Neural progenitor cell (in vitro differentiated cells): ENCODE measurements at regions not wholly inside any gene's neighbourhood (a gene's known extent, or its start where the extent isn't known, plus 50 kb on each side); places are given as distances from the start of the nearest gene placed in this dataset.
"Not testable (repeated sequence)": the region's sequence is repeated elsewhere in the genome, so short reads cannot be mapped to it uniquely, and the experiment has no call there.

Experiments used
- DNase-seq: peaks from one replicate; pipeline ENCODE4 v3.0.0-alpha.2; 2016; ENCODE audit warnings: low spot score
- H2AFZ ChIP-seq: fragments of 200-600 bp; sonication (generic); replicated peaks from 2 replicates; pipeline ENCODE4 v1.6.1; 2016; ENCODE audit warnings: antibody characterized with exemption
- H3F3A ChIP-seq: fragments of 200-600 bp; sonication (generic); 2 replicates; pipeline ENCODE4 v1.6.1; 2016; ENCODE audit warnings: antibody characterized with exemption, low read depth
- H3K27ac ChIP-seq: fragments of 200-600 bp; sonication (generic); 2 replicates; pipeline ENCODE4 v1.5.1; 2016; ENCODE audit warnings: mild to moderate bottlenecking
- H3K27me3 ChIP-seq: fragments of 200-600 bp; sonication (generic); 2 replicates; pipeline ENCODE4 v1.6.1; 2016; ENCODE audit warnings: mild to moderate bottlenecking, moderate library complexity
- H3K36me3 ChIP-seq: fragments of 200-600 bp; sonication (generic); 2 replicates; pipeline ENCODE4 v1.5.1; 2016
- H3K4me1 ChIP-seq: fragments of 200-600 bp; sonication (generic); 2 replicates; pipeline ENCODE4 v1.6.1; 2016; ENCODE audit warnings: mixed run types
- H3K4me2 ChIP-seq: fragments of 200-600 bp; sonication (generic); 2 replicates; pipeline ENCODE4 v1.6.1; 2016
- H3K4me3 ChIP-seq: fragments of 200-600 bp; sonication (generic); 2 replicates; pipeline ENCODE4 v1.5.1; 2016
- H3K79me2 ChIP-seq: fragments of 200-600 bp; sonication (generic); 2 replicates; pipeline ENCODE4 v1.6.1; 2016; ENCODE audit warnings: low read depth
- H3K9ac ChIP-seq: fragments of 200-600 bp; sonication (generic); 2 replicates; pipeline ENCODE4 v1.6.1; 2016
- H3K9me3 ChIP-seq: fragments of 200-600 bp; sonication (generic); 2 replicates; pipeline ENCODE4 v1.5.1; 2016; ENCODE audit warnings: low read depth
- H4K20me1 ChIP-seq: fragments of 200-600 bp; sonication (generic); 2 replicates; pipeline ENCODE4 v1.6.1; 2016; ENCODE audit warnings: low read depth
- H3K27ac Mint-ChIP-seq: 3 replicates; pipeline ENCODE4 v1.8.0; 2021; ENCODE audit warnings: mixed read lengths
- H3K27me3 Mint-ChIP-seq: 2 replicates; pipeline ENCODE4 v1.8.0; 2022; ENCODE audit warnings: low read depth, mild to moderate bottlenecking, inconsistent platforms, moderate library complexity, mixed read lengths; ENCODE audit not compliant: insufficient read depth
- H3K36me3 Mint-ChIP-seq: 3 replicates; pipeline ENCODE4 v1.8.0; 2021; ENCODE audit warnings: mixed read lengths
- H3K4me1 Mint-ChIP-seq: 3 replicates; pipeline ENCODE4 v1.8.0; 2021; ENCODE audit warnings: mixed read lengths
- H3K4me3 Mint-ChIP-seq: 3 replicates; pipeline ENCODE4 v1.8.0; 2021; ENCODE audit warnings: mild to moderate bottlenecking, moderate library complexity, mixed read lengths
- H3K9me3 Mint-ChIP-seq: 3 replicates; pipeline ENCODE4 v1.8.0; 2020; ENCODE audit warnings: mixed read lengths
- CTCF ChIP-seq: fragments of 200-600 bp; sonication (generic); IDR thresholded peaks from 2 replicates; pipeline ENCODE4 v1.5.1; 2017; ENCODE audit warnings: antibody characterized with exemption, mild to moderate bottlenecking
- EZH2 ChIP-seq: fragments of 200-600 bp; sonication (generic); IDR thresholded peaks from 2 replicates; pipeline ENCODE4 v1.6.1; 2017; ENCODE audit warnings: antibody characterized with exemption, mild to moderate bottlenecking, moderate library complexity
- EZH2phosphoT487 ChIP-seq: fragments of 200-600 bp; sonication (generic); IDR thresholded peaks from 2 replicates; pipeline ENCODE4 v1.6.1; 2017; ENCODE audit warnings: antibody characterized with exemption

- no peaks in the 10 kb centered on the region for H3K9me3 ChIP-seq
- H3K4me2 ChIP-seq = peak overlapping the region; percentile 12
- Mint-ChIP-seq H3K27me3 (no peaks in the 10 kb centered on the region), H3K4me3 (no peak overlapping the region), H3K4me1 (peaks cover 19% of the 10 kb centered on the region), H3K27ac (no peak overlapping the region), H3K36me3 (no peaks in the 10 kb centered on the region), H3K9me3 (peaks cover 3% of the 10 kb centered on the region)
- no peak for DNase-seq
- no peak overlapping the region for H3K9ac ChIP-seq
- peak overlapping the region; percentile 79 for H2AFZ ChIP-seq
- no peaks in the 10 kb centered on the region for H3K27me3 ChIP-seq
- peaks cover 22% of the 10 kb centered on the region for H3F3A ChIP-seq
- H3K27ac ChIP-seq = peak overlapping the region; percentile 38
- no peaks in the 10 kb centered on the region for H3K79me2 ChIP-seq
- H3K4me3 ChIP-seq = no peak overlapping the region
- TF ChIP-seq EZH2phosphoT487 (no peak), CTCF (no peak)
- peaks cover 27% of the 10 kb centered on the region for H3K4me1 ChIP-seq
- H4K20me1 ChIP-seq = no peaks in the 10 kb centered on the region
- no peaks in the 10 kb centered on the region for H3K36me3 ChIP-seq
These were observed 60.6 kb upstream of the RDX start for GRCh38 chr11:110356762-110357671.

- Mint-ChIP-seq H3K9me3 (peaks cover 3% of the 10 kb centered on the region), H3K4me1 (peaks cover 30% of the 10 kb centered on the region), H3K27ac (no peak overlapping the region), H3K36me3 (no peaks in the 10 kb centered on the region), H3K27me3 (no peaks in the 10 kb centered on the region), H3K4me3 (no peak overlapping the region)
- H3K4me3 ChIP-seq = no peak overlapping the region
- no peak overlapping the region for H3K4me2 ChIP-seq
- no peak for DNase-seq
- H3K79me2 ChIP-seq = no peaks in the 10 kb centered on the region
- no peaks in the 10 kb centered on the region for H4K20me1 ChIP-seq
- H2AFZ ChIP-seq = no peak overlapping the region
- H3K36me3 ChIP-seq = no peaks in the 10 kb centered on the region
- H3K27me3 ChIP-seq = no peaks in the 10 kb centered on the region
- H3F3A ChIP-seq = peaks cover 35% of the 10 kb centered on the region
- H3K9me3 ChIP-seq = no peaks in the 10 kb centered on the region
- H3K4me1 ChIP-seq = peaks cover 41% of the 10 kb centered on the region
- H3K27ac ChIP-seq = no peak overlapping the region
- TF ChIP-seq EZH2phosphoT487 (no peak), EZH2 (no peak), CTCF (no peak)
- no peak overlapping the region for H3K9ac ChIP-seq
These were observed 61.9 kb upstream of the RDX start for GRCh38 chr11:110358336-110358735.

GRCh38 chr11:110360781-110361408 is 64.5 kb upstream of the RDX start:
- H2AFZ ChIP-seq, H3K9me3 Mint-ChIP-seq, H3K9me3 ChIP-seq, H3K36me3 ChIP-seq, H4K20me1 ChIP-seq, H3K9ac ChIP-seq, H3K27ac Mint-ChIP-seq, H3K27me3 ChIP-seq, H3K27ac ChIP-seq, H3K4me3 ChIP-seq, H3K27me3 Mint-ChIP-seq, H3K79me2 ChIP-seq, H3K4me3 Mint-ChIP-seq, H3K36me3 Mint-ChIP-seq, DNase-seq, H3K4me2 ChIP-seq: not testable (repeated sequence)
- Histone ChIP-seq H3F3A (peaks cover 41% of the 10 kb centered on the region), H3K4me1 (peaks cover 37% of the 10 kb centered on the region)
- H3K4me1 Mint-ChIP-seq = peaks cover 22% of the 10 kb centered on the region
